ENCODE measurements at regions not wholly inside any gene's neighbourhood (a gene's known extent, or its start where the extent isn't known, plus 50 kb on each side); places are given as distances from the start of the nearest gene placed in this dataset.

DNA sequence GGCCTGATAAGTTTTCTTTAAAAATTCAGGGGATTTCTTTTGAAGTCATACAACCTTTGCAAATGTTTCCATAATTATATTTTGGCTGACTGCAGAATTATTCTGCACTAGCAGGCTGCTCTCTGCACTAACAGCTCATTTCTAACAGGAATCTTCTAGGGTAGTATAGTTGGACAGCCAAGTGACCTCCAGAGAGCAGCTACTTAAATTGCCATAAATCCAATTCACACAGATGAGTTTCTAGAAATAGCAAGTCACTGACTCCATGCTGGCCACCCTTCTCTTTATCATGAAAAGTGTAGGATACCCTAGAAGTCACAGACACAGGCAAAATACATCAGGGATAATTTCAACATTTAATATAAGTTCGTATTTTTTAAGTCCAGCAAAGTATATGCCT lies 110.9 kb upstream of the TARS1 start:
- ChIA-PET POLR2A (no interaction called here), CTCF (no interaction called here)
- Mint-ChIP-seq H3K36me3 (ENCODE audit: low read depth) (no peaks in the 10 kb centered on the region), H3K4me3 (no peak overlapping the region), H3K27me3 (no peaks in the 10 kb centered on the region), H3K4me1 (no peaks in the 10 kb centered on the region), H3K27ac (no peak overlapping the region), H3K9me3 (no peaks in the 10 kb centered on the region)
- DNase-seq: no peak

- DNase-seq: no peak
- CTCF ChIA-PET: no interaction called here
- POLR2A ChIA-PET: no interaction called here
- Mint-ChIP-seq H3K4me3 (no peak overlapping the region), H3K27ac (no peak overlapping the region), H3K27me3 (no peaks in the 10 kb centered on the region), H3K36me3 (ENCODE audit: low read depth) (no peaks in the 10 kb centered on the region), H3K9me3 (no peaks in the 10 kb centered on the region), H3K4me1 (no peaks in the 10 kb centered on the region)
These were observed 110.3 kb upstream of the TARS1 start for GRCh38 chr5:33330426-33330825.

GRCh38 chr5:33330992-33331391 lies 109.8 kb upstream of the TARS1 start:
- ChIA-PET CTCF (no interaction called here), POLR2A (no interaction called here)
- Mint-ChIP-seq H3K4me3 (no peak overlapping the region), H3K27me3 (no peaks in the 10 kb centered on the region), H3K36me3 (ENCODE audit: low read depth) (no peaks in the 10 kb centered on the region), H3K27ac (no peak overlapping the region), H3K9me3 (no peaks in the 10 kb centered on the region), H3K4me1 (no peaks in the 10 kb centered on the region)
- no peak for DNase-seq

- Mint-ChIP-seq H3K27me3 (no peaks in the 10 kb centered on the region), H3K9me3 (no peaks in the 10 kb centered on the region), H3K36me3 (ENCODE audit: low read depth) (no peaks in the 10 kb centered on the region), H3K27ac (no peak overlapping the region), H3K4me3 (no peak overlapping the region), H3K4me1 (no peaks in the 10 kb centered on the region)
- CTCF ChIA-PET: no interaction called here
- DNase-seq: no peak
- POLR2A ChIA-PET: no interaction called here
These were observed 108.0 kb upstream of the TARS1 start for GRCh38 chr5:33332804-33333203.

DNA sequence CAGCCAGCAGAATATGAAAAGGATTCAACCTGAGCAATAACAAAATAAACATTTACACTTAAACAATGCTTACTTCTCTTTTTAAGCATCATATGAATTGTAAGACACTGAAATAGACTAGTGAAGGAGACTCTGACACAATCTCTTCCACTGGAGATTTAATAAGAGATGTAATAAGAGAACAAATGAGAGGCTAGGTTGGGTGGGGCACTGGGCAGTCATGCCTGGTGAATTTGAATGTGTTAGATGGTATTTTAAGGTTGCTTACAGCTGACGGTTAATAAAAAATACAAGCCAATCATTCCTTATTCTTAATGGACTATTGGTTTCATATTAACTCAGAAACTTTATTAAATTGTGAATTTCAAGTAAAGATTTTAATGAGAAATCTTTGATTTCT lies 105.9 kb upstream of the TARS1 start:
- ChIA-PET POLR2A (no interaction called here), CTCF (no interaction called here)
- Mint-ChIP-seq H3K4me3 (no peak overlapping the region), H3K9me3 (no peaks in the 10 kb centered on the region), H3K36me3 (ENCODE audit: low read depth) (no peaks in the 10 kb centered on the region), H3K27ac (no peak overlapping the region), H3K27me3 (no peaks in the 10 kb centered on the region), H3K4me1 (no peaks in the 10 kb centered on the region)
- DNase-seq: no peak

DNA sequence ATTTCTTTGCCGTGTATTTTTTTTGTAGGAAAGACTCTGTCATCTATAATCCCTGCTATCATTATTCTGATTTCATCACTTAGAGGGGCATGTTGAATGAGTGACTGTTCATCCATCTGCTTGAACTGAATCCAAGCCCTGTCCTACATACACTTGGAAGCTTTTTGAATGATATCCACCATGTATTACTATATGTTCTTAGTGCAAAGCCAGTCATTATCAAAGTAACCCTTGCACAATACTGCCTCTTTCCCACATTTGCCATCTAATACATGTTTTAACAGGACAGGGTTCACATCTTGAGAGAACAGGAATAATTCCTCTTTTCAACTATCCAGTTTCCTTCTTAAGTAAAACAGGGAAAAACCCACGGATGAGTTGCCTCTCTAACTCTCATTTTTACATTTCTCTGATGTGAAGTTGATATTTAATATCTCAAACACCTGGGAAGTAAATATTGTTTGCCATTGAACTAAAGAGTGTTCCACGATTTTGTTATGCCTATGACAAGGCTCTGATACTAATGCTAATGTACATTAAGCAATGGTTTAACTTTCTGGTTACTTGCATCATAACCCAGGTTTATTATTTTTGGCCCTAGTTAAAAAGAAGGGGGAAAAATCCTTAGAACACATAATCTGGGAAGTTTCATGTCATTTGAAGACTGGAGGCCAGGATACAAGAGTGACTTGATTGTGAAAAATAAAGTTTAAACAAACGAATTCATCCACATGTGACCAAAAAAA lies 103.7 kb upstream of the TARS1 start:
- CTCF ChIA-PET: no interaction called here
- Mint-ChIP-seq H3K9me3 (no peaks in the 10 kb centered on the region), H3K4me1 (no peaks in the 10 kb centered on the region), H3K36me3 (ENCODE audit: low read depth) (no peaks in the 10 kb centered on the region), H3K4me3 (no peak overlapping the region), H3K27me3 (no peaks in the 10 kb centered on the region), H3K27ac (no peak overlapping the region)
- POLR2A ChIA-PET: no interaction called here
- DNase-seq: no peak

- H3K27me3 Mint-ChIP-seq: no peaks in the 10 kb centered on the region
- no peak for DNase-seq
- H3K36me3 Mint-ChIP-seq (ENCODE audit: low read depth): no peaks in the 10 kb centered on the region
- H3K4me3 Mint-ChIP-seq: no peak overlapping the region
- no peaks in the 10 kb centered on the region for H3K4me1 Mint-ChIP-seq
- CTCF ChIA-PET: no interaction called here
- no peaks in the 10 kb centered on the region for H3K9me3 Mint-ChIP-seq
- no peak overlapping the region for H3K27ac Mint-ChIP-seq
- POLR2A ChIA-PET: no interaction called here
These were observed 103.2 kb upstream of the TARS1 start for GRCh38 chr5:33337637-33337992.

GRCh38 chr5:33338336-33339110 lies 102.2 kb upstream of the TARS1 start:
- Mint-ChIP-seq H3K27ac (no peak overlapping the region), H3K36me3 (ENCODE audit: low read depth) (no peaks in the 10 kb centered on the region), H3K9me3 (no peaks in the 10 kb centered on the region), H3K4me3 (no peak overlapping the region), H3K4me1 (no peaks in the 10 kb centered on the region), H3K27me3 (no peaks in the 10 kb centered on the region)
- DNase-seq: no peak
- ChIA-PET CTCF (no interaction called here), POLR2A (no interaction called here)

GRCh38 chr5:33339413-33339812 lies 101.4 kb upstream of the TARS1 start:
- no peaks in the 10 kb centered on the region for H3K9me3 Mint-ChIP-seq
- H3K4me3 Mint-ChIP-seq: no peak overlapping the region
- ChIA-PET CTCF (no interaction called here), POLR2A (no interaction called here)
- H3K36me3 Mint-ChIP-seq (ENCODE audit: low read depth): no peaks in the 10 kb centered on the region
- H3K4me1 Mint-ChIP-seq: no peaks in the 10 kb centered on the region
- H3K27ac Mint-ChIP-seq: no peak overlapping the region
- DNase-seq: no peak
- H3K27me3 Mint-ChIP-seq: no peaks in the 10 kb centered on the region

- no peaks in the 10 kb centered on the region for H3K9me3 Mint-ChIP-seq
- H3K27me3 Mint-ChIP-seq: no peaks in the 10 kb centered on the region
- no peak overlapping the region for H3K4me3 Mint-ChIP-seq
- no peak for DNase-seq
- no peaks in the 10 kb centered on the region for H3K36me3 Mint-ChIP-seq (ENCODE audit: low read depth)
- POLR2A ChIA-PET: no interaction called here
- CTCF ChIA-PET: no interaction called here
- no peaks in the 10 kb centered on the region for H3K4me1 Mint-ChIP-seq
- no peak overlapping the region for H3K27ac Mint-ChIP-seq
These were observed 100.6 kb upstream of the TARS1 start for GRCh38 chr5:33340195-33340594.

DNA sequence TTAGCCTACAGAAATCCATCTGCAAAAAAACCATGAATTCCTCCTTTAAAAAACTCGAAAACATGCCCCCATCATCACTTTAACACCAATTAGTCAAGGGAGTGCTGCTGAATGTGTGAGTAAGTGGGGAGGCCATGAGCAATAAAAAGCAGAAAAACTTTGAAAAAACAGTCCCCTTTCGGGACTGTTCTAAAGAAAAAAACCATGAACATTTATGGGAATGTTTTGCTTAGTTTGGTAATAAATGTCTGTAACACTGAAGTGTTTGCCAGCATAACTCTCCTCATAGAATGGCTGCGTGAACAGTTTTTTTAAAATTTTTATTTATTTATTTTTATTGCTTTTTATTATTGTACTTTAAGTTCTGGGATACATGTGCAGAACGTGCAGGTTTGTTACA lies 99.4 kb upstream of the TARS1 start:
- Mint-ChIP-seq H3K4me3 (no peak overlapping the region), H3K27ac (no peak overlapping the region), H3K36me3 (ENCODE audit: low read depth) (no peaks in the 10 kb centered on the region), H3K9me3 (no peaks in the 10 kb centered on the region), H3K4me1 (no peaks in the 10 kb centered on the region), H3K27me3 (no peaks in the 10 kb centered on the region)
- ChIA-PET POLR2A (no interaction called here), CTCF (no interaction called here)
- no peak for DNase-seq

- POLR2A ChIA-PET: no interaction called here
- Mint-ChIP-seq H3K36me3 (ENCODE audit: low read depth) (no peaks in the 10 kb centered on the region), H3K27me3 (no peaks in the 10 kb centered on the region), H3K27ac (no peak overlapping the region), H3K4me1 (no peaks in the 10 kb centered on the region), H3K4me3 (no peak overlapping the region), H3K9me3 (no peaks in the 10 kb centered on the region)
- DNase-seq: no peak
- CTCF ChIA-PET: no interaction called here
These were observed 97.0 kb upstream of the TARS1 start for GRCh38 chr5:33343676-33344327.

GRCh38 chr5:33346534-33346933 lies 94.2 kb upstream of the TARS1 start:
- Mint-ChIP-seq H3K36me3 (ENCODE audit: low read depth) (no peaks in the 10 kb centered on the region), H3K4me3 (no peak overlapping the region), H3K27me3 (no peaks in the 10 kb centered on the region), H3K27ac (no peak overlapping the region), H3K4me1 (no peaks in the 10 kb centered on the region), H3K9me3 (no peaks in the 10 kb centered on the region)
- ChIA-PET CTCF (no interaction called here), POLR2A (no interaction called here)
- DNase-seq: no peak

GRCh38 chr5:33361781-33362180 lies 79.0 kb upstream of the TARS1 start:
- Mint-ChIP-seq H3K4me3 (no peak overlapping the region), H3K36me3 (ENCODE audit: low read depth) (no peaks in the 10 kb centered on the region), H3K27me3 (no peaks in the 10 kb centered on the region), H3K27ac (no peak overlapping the region), H3K9me3 (peaks cover 3% of the 10 kb centered on the region), H3K4me1 (peaks cover 2% of the 10 kb centered on the region)
- ChIA-PET POLR2A (no interaction called here), CTCF (no interaction called here)
- DNase-seq: no peak

All from activated CD4-positive, alpha-beta memory T cell treated with anti-CD3 and anti-CD28 coated beads, Interleukin-2, amount 10 ng/mL, durations not matched to agents 7 days and 5 days (primary cell).